HPDE6-E6E7 (cell line): ENCODE measurements at regions not wholly inside any gene's neighbourhood (a gene's known extent, or its start where the extent isn't known, plus 50 kb on each side); places are given as distances from the start of the nearest gene placed in this dataset.

Source experiments
- DNase-seq: peaks from one replicate; pipeline ENCODE4 v3.0.0; 2011; ENCODE audit warnings: missing footprints; ENCODE audit errors: extremely low spot score

DNA sequence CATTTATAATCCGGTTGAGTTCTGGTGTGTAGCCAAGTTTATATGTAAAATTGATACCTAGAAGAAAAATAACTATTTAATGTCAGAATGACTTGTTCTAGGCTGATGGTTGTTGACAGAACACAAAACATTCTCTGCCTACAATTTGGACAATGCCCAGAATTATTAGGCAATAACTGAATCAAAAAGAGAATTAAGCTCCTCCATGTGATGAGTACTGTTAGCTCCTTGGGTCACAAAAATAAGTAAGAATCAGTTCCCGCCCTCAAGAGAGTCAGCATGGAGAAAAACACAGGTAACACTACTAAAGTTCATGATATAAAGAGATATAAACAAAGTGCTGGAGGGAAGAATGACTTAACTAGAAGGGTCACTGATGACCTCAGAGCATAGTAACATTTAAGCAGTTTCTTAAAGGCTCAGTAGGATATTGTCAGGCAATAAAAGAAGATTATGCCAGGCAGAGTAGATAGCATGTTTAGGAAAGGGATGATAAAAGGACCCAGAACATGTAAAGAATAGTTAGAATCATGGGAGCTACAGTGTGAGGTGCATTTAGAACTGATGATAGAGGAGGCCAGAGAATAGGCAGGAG, 200.5 kb upstream of the ACTBL2 start:
- DNase-seq: no peak

DNA sequence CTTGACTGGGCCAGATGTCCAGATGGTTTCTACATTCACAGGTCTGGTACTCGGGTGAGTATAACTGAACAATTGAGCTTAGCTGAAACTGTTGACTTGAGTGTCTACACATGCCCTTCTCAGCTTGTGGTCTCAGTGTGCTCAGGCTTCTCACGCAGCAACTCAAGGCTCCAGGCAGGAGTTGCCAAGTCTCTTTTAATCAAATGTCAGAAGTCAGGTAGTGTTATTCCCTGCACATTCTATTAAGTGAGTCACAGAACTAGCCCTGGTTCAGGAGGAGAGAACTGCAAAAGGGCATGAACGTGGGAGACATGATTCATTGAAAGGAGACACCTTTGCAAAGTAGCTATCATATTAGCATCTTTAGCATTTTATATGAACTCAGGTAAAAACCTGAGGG, 199.3 kb upstream of the ACTBL2 start:
- peak; percentile 63 for DNase-seq

- no peak for DNase-seq
These were observed 198.1 kb upstream of the ACTBL2 start for GRCh38 chr5:57680686-57681085.

- DNase-seq: no peak
These were observed 194.6 kb upstream of the ACTBL2 start for GRCh38 chr5:57677235-57677634.

- DNase-seq: no peak
These were observed 193.8 kb upstream of the ACTBL2 start for GRCh38 chr5:57676222-57677098.

- DNase-seq: no peak
These were observed 192.6 kb upstream of the ACTBL2 start for GRCh38 chr5:57675236-57675635.

GRCh38 chr5:57671371-57671770, 188.8 kb upstream of the ACTBL2 start:
- no peak for DNase-seq

DNA sequence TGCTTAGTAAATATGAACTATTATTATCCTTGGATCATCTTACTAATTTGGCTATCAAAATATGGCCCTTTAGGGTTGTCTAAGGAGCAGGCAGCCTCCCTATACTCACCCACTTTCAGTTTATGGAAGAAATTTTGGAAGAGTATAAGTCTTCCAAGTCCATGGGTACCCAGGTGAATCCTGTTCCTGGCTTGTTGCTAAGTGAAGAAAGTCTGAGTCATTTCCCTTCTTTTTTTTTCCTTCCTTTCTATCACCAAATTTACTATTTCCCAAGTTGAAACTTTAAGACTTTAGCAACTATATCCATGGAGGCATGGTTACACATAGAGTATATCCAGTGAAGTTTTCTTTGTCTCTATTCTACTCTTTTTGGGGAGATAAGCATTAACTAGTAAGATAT, 184.0 kb upstream of the ACTBL2 start:
- DNase-seq: no peak

DNA sequence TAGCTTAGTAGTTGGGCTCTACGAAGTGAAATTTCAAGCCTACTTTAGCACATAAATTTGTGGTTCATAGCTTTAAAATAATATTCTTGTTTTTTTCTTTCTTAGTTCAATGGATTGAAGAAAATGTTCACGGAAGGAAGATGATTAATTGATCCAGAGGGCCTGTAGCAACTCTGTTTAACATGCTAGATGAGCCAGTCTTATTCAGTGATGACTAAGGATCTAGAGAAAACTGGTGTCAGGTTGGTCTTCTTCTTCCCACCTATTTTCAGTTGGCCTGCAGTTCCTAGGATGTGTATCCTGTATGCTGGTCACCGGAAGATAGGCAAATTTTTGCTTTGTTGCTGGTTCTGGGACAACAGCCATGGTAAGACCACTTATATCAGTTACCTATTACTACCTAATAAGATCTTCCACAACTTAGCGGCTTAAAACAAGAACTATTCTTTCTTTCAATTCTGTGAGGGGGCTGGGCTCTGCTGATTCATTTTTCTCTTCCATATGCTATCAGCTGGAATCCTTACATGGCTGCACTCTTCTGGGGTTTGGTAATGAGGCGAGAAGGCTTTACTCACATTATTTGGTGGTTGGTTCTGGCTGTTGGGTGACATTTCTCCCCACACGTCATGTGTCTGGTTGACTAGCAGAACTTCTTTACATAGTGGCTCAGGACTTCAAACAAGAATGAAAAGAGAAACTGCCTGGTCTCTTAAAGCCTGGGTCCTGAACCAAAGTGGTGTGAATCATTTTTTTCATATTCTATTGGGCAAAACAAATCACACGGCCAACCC, 182.7 kb upstream of the ACTBL2 start:
- DNase-seq: no peak

DNA sequence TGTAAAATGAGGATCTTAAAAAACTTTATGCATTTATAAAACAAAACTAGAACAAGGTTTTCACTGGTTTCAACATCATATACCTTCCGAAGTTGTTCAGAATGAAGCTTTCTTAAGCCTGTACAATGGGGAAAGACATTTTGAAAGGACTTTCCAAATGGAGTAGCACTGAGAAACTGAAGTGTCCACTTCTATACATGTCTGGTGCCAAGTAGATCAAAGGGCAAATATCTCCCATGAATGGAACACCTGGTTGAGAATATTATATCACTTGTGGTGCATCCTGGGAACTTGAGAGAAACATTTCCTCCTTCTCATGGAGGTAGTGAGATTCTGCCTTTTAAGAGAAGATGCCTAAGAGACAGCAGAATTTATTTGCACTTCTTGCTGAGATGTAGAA, 182.1 kb upstream of the ACTBL2 start:
- DNase-seq: no peak

- DNase-seq: no peak
These were observed 180.9 kb upstream of the ACTBL2 start for GRCh38 chr5:57663466-57663865.

- DNase-seq: no peak
These were observed 180.4 kb upstream of the ACTBL2 start for GRCh38 chr5:57662991-57663390.

- no peak for DNase-seq
These were observed 177.3 kb upstream of the ACTBL2 start for GRCh38 chr5:57659886-57660285.

DNA sequence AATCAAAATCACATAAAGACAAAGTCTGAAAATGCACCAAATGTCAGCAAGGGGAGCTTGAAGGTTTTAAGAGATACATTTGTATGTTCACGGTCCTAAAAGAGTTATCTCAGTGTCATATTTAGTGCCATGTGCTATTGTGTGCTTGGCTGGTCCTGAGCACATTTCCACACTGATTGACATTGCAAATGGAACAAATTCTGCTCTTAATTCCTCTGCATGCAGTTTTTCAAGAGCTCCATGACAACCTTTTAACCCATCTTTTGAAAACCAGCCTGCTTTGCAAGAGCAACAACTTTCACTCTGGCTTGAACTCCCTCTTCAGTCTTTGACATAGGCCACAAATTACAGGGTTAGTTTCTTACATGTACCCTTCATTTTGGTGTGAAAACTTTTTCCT, 175.4 kb upstream of the ACTBL2 start:
- DNase-seq: no peak

DNA sequence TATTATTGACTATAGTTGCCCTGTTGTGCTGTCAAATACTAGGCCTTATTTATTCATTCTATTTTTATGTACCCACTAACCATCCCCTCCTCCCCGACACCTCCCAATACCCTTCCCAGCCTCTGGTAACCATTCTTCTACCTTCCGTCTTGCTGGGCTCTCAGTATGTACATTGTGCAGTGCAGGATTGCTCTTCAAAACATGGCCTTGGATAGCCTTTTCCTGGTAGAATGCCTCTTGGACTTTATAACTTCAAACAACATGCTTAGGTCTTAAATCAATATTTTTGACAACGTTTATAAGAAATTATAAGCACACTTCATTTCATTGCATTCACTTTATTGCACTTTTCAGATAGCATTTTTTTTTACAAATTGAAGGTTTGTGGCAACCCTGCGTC, 172.6 kb upstream of the ACTBL2 start:
- no peak for DNase-seq

DNA sequence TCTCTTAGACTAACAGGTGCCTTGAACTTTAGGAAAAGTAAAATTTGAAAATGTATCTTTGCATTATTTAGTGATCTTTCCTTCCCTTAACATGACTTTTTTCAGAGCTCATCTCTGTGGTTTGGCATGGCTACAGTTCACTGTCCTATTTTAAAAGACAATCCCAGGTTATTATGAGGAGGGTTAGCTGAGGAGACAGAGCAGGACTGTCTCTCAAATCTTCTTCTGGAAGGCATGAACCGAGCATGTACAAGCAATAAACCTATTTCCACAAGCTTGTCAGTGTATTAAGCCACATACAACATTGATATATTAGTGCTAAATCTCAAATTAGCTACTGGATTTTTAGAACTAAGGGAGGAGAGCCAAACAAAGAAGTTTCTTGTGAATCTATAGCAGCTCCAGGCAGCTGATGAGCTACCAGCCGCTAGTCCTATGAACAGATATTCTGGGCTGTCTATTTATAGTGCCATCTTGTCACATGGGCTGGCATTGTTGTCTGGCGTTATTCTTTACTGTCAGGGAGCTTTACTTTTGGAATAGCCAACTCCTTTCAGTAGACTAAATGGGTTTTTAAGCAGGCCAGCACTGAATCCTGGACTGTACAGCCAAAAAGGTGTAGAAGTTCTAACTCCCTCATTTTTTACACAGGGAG, 171.2 kb upstream of the ACTBL2 start:
- no peak for DNase-seq

GRCh38 chr5:57651127-57651526, 168.5 kb upstream of the ACTBL2 start:
- no peak for DNase-seq

DNA sequence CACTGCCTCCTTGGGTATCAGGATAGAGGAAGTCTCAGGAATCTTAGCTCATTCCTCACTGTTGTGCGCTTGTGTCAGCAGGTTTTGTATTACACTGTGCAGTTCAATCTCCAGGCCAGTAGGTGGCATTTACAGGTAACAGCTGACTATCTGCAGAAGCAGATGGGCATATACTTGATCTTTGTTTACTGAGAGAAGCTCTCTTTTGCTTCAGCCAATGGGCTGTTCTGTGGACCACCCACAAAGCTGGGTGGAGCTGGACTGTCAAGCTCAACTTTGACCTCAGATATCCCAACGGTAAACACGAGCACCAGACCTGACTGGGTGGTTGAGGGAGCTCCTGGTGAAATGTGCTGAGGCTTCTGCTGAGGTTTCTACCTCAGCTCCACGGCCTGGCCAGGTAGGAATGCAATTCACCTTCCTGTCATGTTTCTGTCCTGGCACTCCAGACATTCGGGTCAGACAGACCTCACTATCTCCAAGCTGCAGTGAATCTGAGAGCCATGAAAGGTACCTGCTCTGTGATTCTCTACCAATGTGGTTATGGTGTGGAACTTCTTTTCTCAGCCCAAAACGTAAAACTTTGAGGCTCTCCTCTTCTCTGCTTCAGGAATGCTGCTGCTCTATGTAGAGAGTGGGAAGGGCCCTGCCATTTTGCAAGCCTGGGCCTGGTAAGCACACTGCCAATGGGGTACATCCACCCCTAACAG, 167.9 kb upstream of the ACTBL2 start:
- DNase-seq: peak; percentile 12

GRCh38 chr5:57642698-57643097, 160.1 kb upstream of the ACTBL2 start:
- DNase-seq: no peak

GRCh38 chr5:57642066-57642465, 159.5 kb upstream of the ACTBL2 start:
- DNase-seq: no peak

- no peak for DNase-seq
These were observed 152.7 kb upstream of the ACTBL2 start for GRCh38 chr5:57635146-57635777.
